A673 (cell line): ENCODE measurements at regions not wholly inside any gene's neighbourhood (a gene's known extent, or its start where the extent isn't known, plus 50 kb on each side); places are given as distances from the start of the nearest gene placed in this dataset.

ENCODE experiments used
- BruUV-seq: library from RNA; stranded (reverse); fragments of 400-500 nt; replicated peaks from 2 replicates; lab custom pipeline; 2021; lab: Mats Ljungman, UMichigan
- CTCF ChIA-PET: fragments of 300-600 bp; sonication (Branson Sonifier 250); formaldehyde crosslinking; loops from one replicate; lab custom pipeline; 2022; ENCODE audit warnings: antibody characterized with exemption; lab: Charles Lee
- POLR2A ChIA-PET: fragments of 300-600 bp; sonication (Branson Sonifier 250); formaldehyde crosslinking; loops from one replicate; lab custom pipeline; 2022; ENCODE audit warnings: antibody characterized with exemption; ENCODE audit not compliant: low non-redundant PET; lab: Charles Lee
- DNase-seq: peaks from one replicate; pipeline ENCODE4 v3.0.0-alpha.2; 2015; ENCODE audit warnings: low spot score
- H3K27ac ChIP-seq: fragments of 200-600 bp; sonication (generic); 2 replicates; pipeline ENCODE4 v1.5.1; 2016; ENCODE audit warnings: mixed run types, low read depth, mild to moderate bottlenecking, mixed read lengths, antibody characterized with exemption, low read length; ENCODE audit not compliant: poor library complexity, severe bottlenecking
- H3K27me3 ChIP-seq: fragments of 200-600 bp; sonication (generic); replicated peaks from 2 replicates; pipeline ENCODE4 v1.6.1; 2017; ENCODE audit warnings: mixed run types, low read depth, mild to moderate bottlenecking, mixed read lengths, antibody characterized with exemption, low read length; ENCODE audit not compliant: insufficient read depth, poor library complexity
- H3K36me3 ChIP-seq: fragments of 200-600 bp; sonication (generic); 2 replicates; pipeline ENCODE4 v1.6.1; 2016; ENCODE audit warnings: mixed run types, mild to moderate bottlenecking, mixed read lengths, antibody characterized with exemption, low read length; ENCODE audit not compliant: insufficient read depth, poor library complexity, severe bottlenecking
- H3K4me1 ChIP-seq: fragments of 200-600 bp; sonication (generic); 2 replicates; pipeline ENCODE4 v1.6.1; 2017; ENCODE audit warnings: mixed run types, mild to moderate bottlenecking, mixed read lengths, antibody characterized with exemption, low read length; ENCODE audit not compliant: insufficient read depth, poor library complexity, severe bottlenecking
- H3K4me3 ChIP-seq: fragments of 200-600 bp; sonication (generic); 2 replicates; pipeline ENCODE4 v1.5.1; 2016; ENCODE audit warnings: low read depth, mixed run types, mild to moderate bottlenecking, mixed read lengths, low read length; ENCODE audit not compliant: poor library complexity, severe bottlenecking
- H3K9me3 ChIP-seq: fragments of 200-600 bp; sonication (generic); 2 replicates; pipeline ENCODE4 v1.6.1; 2016; ENCODE audit warnings: mixed run types, low read depth, mild to moderate bottlenecking, mixed read lengths, antibody characterized with exemption, low read length; ENCODE audit not compliant: poor library complexity, severe bottlenecking
- CTCF ChIP-seq: fragments of 300-800, 200-600 bp; sonication (generic); conservative IDR thresholded peaks from 2 replicates; pipeline ENCODE4 v1.5.1; 2017; ENCODE audit warnings: low read depth, mild to moderate bottlenecking, antibody characterized with exemption, low read length, moderate library complexity, mixed read lengths
- EZH2 ChIP-seq: fragments of 200-600 bp; sonication (generic); IDR thresholded peaks from 2 replicates; pipeline ENCODE4 v1.6.1; 2017; ENCODE audit warnings: borderline replicate concordance, low read depth, mild to moderate bottlenecking, mixed read lengths, antibody characterized with exemption, low read length; ENCODE audit not compliant: poor library complexity, severe bottlenecking
- intact Hi-C: fragments of 100-400 bp; cut with micrococcal nuclease; formaldehyde crosslinking; loops from one replicate; pipeline ENCODE4 v1.10.0; 2022; ENCODE audit not compliant: unreplicated experiment

GRCh38 chr2:204373942-204374341 lies 171.3 kb upstream of the PARD3B start:
- H3K36me3 ChIP-seq: no peaks in the 10 kb centered on the region
- no peak overlapping the region for H3K4me3 ChIP-seq
- intact Hi-C loops: no loop called here
- no peaks in the 10 kb centered on the region for H3K27me3 ChIP-seq
- TF ChIP-seq CTCF: no peak
- TF ChIP-seq EZH2: no peak
- H3K27ac ChIP-seq: no peak overlapping the region
- no peaks in the 10 kb centered on the region for H3K4me1 ChIP-seq
- DNase-seq: no peak
- POLR2A ChIA-PET: no interaction called here
- no peaks in the 10 kb centered on the region for H3K9me3 ChIP-seq
- no TSS peak for BruUV-seq
- CTCF ChIA-PET: no interaction called here

- intact Hi-C loops: no loop called here
- no peak for DNase-seq
- Histone ChIP-seq H3K27ac (no peak overlapping the region), H3K27me3 (no peaks in the 10 kb centered on the region), H3K9me3 (no peaks in the 10 kb centered on the region), H3K4me1 (no peaks in the 10 kb centered on the region), H3K4me3 (no peak overlapping the region), H3K36me3 (no peaks in the 10 kb centered on the region)
- TF ChIP-seq CTCF: no peak
- TF ChIP-seq EZH2: no peak
- ChIA-PET POLR2A (no interaction called here), CTCF (no interaction called here)
- BruUV-seq: no TSS peak
These were observed 165.0 kb upstream of the PARD3B start for GRCh38 chr2:204380141-204380881.

GRCh38 chr2:204386668-204387067 lies 158.6 kb upstream of the PARD3B start:
- intact Hi-C loops: no loop called here
- TF ChIP-seq CTCF (no peak), EZH2 (no peak)
- POLR2A ChIA-PET: no interaction called here
- Histone ChIP-seq H3K4me1 (no peaks in the 10 kb centered on the region), H3K9me3 (no peaks in the 10 kb centered on the region), H3K27me3 (no peaks in the 10 kb centered on the region), H3K4me3 (no peak overlapping the region), H3K36me3 (no peaks in the 10 kb centered on the region), H3K27ac (no peak overlapping the region)
- BruUV-seq: no TSS peak
- DNase-seq: no peak
- CTCF ChIA-PET: no interaction called here
